ENCODE measurements at regions not wholly inside any gene's neighbourhood (a gene's known extent, or its start where the extent isn't known, plus 50 kb on each side); places are given as distances from the start of the nearest gene placed in this dataset.

DNA sequence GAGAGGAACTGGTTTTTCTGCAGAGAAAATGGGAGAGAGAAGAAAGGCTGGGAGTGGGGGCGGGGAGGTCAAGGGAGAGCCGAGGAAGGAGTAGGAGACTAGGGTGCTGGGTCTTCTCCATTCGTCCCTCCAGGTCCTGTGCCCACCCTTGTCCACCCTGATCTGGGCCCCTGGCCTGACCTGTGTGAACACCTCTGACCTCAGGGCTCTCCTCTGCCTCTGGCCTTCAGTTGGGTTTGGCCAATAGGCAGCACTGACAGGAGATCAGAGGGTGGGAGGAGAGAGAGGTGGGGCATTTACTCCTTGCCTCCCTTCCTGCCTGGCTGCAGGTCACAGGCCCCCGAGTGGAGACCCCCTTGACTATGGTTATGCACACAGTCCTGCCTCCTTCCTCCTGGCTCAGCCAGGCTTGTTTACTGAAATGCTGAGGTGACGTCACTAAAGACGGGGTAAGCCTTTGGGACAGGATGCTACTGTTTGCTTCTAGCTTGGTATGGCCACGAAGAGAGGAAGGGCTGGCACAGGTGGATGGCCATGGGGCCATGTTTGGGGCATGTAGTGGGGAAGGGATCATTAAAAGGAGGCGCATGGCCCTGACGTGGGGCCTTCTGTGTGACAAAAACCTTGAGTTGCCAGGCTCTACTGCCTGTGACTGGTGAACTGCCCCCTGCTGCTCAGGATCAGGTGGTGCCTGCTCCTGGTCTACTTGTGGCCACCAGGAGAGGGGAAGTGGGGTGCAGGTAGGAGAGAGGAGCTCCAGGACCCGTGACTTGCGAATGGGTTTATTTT, 248.7 kb upstream of the CSF3R start:
- TF ChIP-seq, protein P1, sequence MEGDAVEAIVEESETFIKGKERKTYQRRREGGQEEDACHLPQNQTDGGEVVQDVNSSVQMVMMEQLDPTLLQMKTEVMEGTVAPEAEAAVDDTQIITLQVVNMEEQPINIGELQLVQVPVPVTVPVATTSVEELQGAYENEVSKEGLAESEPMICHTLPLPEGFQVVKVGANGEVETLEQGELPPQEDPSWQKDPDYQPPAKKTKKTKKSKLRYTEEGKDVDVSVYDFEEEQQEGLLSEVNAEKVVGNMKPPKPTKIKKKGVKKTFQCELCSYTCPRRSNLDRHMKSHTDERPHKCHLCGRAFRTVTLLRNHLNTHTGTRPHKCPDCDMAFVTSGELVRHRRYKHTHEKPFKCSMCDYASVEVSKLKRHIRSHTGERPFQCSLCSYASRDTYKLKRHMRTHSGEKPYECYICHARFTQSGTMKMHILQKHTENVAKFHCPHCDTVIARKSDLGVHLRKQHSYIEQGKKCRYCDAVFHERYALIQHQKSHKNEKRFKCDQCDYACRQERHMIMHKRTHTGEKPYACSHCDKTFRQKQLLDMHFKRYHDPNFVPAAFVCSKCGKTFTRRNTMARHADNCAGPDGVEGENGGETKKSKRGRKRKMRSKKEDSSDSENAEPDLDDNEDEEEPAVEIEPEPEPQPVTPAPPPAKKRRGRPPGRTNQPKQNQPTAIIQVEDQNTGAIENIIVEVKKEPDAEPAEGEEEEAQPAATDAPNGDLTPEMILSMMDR (IDR thresholded peaks at IDR 0.05; ENCODE audit: low read depth, low read length), result no peak
- DNase-seq (ENCODE audit: low read depth, low spot score), result no peak
- H3K4me3 ChIP-seq (ENCODE audit: low read depth, low read length), result no peak overlapping the region
- in situ Hi-C loops (cut with HindIII; ENCODE audit: low sequenced_read_pairs), result no loop called here

DNA sequence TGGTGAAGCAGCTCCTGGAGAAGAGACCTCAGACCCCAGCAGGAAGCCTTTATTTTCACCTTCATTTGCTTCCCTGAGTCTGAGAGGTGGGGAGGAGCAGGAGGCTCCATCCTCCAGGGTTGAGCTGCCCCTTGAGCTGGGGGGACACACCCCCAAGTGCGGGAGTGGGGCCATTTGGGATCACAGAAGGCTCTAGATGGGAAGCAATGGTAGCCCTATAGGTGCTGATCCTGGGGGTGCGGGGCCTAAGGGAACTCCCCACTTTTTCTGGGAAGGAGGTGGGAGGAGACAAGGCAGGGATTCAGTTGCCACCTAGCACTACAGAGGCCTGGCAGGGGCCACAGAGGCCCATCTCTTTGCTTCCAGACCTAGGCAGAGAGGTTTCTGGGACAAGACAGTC, 247.9 kb upstream of the CSF3R start:
- TF ChIP-seq, protein P1 (IDR thresholded peaks at IDR 0.05; ENCODE audit: low read depth, low read length), result no peak
- no peak for DNase-seq (ENCODE audit: low read depth, low spot score)
- no peak overlapping the region for H3K4me3 ChIP-seq (ENCODE audit: low read depth, low read length)
- in situ Hi-C loops (cut with HindIII; ENCODE audit: low sequenced_read_pairs), result no loop called here

DNA sequence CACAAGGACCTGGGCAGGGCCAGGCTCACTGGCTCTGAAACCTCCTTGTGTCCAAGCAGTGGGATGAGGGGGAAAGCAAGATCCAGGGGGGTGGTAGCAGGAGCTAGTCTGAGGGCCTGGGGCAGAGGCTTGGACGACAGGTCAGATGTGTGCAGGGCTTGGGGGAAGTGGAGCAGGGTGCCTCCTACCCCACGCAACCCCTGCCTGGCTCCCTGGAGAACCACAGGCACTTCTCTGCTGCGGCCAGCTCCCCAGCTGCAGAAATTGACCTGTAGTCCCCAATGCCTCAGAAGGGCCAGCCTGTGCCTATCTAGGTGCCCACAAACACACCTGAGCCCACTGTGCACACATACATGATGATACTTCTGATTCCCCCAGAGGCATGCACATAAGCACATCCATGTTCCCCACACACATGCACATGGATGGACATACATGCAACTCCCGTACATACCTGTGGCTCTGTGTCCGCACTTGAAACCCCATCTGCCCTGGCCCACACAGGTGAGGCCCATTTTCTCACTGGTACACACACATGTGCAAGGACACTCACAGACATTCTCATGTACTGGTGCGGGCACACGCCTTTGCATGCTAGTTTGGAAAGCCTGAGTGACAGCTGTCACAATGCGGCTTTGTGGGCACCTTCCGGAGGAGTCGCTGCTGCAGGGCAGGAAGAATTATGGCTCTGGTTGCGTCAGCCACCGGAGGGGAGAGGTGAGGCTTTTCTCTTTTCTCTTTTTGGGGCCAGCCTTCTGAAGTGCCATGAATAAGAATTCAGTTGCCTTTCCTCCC, 247.2 kb upstream of the CSF3R start:
- TF ChIP-seq, protein P1 (IDR thresholded peaks at IDR 0.05; ENCODE audit: low read depth, low read length), result no peak
- DNase-seq (ENCODE audit: low read depth, low spot score), result no peak
- H3K4me3 ChIP-seq (ENCODE audit: low read depth, low read length), result no peak overlapping the region
- in situ Hi-C loops (cut with HindIII; ENCODE audit: low sequenced_read_pairs), result no loop called here

DNA sequence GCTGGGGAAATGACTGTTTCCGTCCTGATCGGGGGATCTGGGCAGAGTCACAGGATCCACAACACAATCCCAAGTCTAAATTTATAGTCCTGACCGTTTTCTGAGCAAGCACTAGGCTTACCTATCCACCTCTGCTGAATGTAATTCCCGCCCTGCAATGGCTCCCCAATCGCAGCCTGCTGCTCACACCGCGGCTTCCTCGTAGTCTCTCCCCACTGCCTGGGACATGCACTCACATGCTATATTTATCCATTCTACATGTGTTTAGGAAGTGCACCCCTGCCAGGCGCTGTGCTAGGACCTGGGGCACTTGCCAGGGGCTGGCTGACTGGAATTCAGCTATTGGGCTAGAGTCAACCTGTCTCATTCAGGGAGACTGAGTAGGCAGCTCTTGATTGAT, 246.6 kb upstream of the CSF3R start:
- no peak for DNase-seq (ENCODE audit: low read depth, low spot score)
- TF ChIP-seq, protein P1 (IDR thresholded peaks at IDR 0.05; ENCODE audit: low read depth, low read length), result no peak
- in situ Hi-C loops (cut with HindIII; ENCODE audit: low sequenced_read_pairs), result no loop called here
- no peak overlapping the region for H3K4me3 ChIP-seq (ENCODE audit: low read depth, low read length)

DNA sequence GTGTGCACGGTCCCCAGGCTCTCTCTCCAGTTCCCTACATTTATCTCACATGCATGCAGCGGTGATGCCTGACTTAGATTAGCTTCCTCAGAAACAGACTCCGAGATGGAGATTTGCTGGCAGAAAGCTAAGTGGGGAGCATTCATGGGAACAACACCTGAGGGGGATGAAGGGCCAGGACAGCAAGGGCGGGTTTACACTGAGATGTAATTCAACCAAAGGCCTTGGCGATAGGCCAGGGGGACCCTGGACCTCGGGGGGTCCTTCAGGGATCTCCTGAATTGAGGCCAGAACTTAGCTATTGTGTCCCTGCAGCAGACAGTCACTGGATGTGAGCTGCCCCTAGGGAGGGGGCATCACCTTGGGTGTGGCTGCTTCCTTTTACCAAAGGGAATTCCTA, 246.1 kb upstream of the CSF3R start:
- in situ Hi-C loops (cut with HindIII; ENCODE audit: low sequenced_read_pairs), result no loop called here
- TF ChIP-seq, protein P1 (IDR thresholded peaks at IDR 0.05; ENCODE audit: low read depth, low read length), result no peak
- no peak overlapping the region for H3K4me3 ChIP-seq (ENCODE audit: low read depth, low read length)
- no peak for DNase-seq (ENCODE audit: low read depth, low spot score)

DNA sequence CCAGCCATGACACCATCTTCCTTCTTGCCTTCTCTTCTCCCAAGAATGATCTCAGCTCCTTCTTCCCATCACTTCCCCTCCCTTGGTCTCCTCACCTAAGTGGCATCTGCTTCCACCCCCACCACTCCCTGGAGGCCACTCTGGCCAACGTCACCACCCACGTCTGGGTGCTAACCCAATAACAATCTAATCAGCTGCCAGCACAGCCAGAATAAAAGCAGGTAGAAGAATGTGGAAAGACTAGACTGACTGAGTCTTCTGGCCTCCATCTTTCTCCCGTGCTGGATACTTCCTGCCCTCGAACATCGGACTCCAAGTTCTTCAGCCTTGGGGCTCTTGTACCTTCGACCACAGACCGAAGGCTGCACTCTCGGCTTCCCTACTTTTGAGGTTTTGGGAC, 245.3 kb upstream of the CSF3R start:
- TF ChIP-seq, protein P1 (IDR thresholded peaks at IDR 0.05; ENCODE audit: low read depth, low read length), result no peak
- DNase-seq (ENCODE audit: low read depth, low spot score), result no peak
- H3K4me3 ChIP-seq (ENCODE audit: low read depth, low read length), result no peak overlapping the region
- in situ Hi-C loops (cut with HindIII; ENCODE audit: low sequenced_read_pairs), result no loop called here
